ENCODE measurements at regions not wholly inside any gene's neighbourhood (a gene's known extent, or its start where the extent isn't known, plus 50 kb on each side); places are given as distances from the start of the nearest gene placed in this dataset.

DNA sequence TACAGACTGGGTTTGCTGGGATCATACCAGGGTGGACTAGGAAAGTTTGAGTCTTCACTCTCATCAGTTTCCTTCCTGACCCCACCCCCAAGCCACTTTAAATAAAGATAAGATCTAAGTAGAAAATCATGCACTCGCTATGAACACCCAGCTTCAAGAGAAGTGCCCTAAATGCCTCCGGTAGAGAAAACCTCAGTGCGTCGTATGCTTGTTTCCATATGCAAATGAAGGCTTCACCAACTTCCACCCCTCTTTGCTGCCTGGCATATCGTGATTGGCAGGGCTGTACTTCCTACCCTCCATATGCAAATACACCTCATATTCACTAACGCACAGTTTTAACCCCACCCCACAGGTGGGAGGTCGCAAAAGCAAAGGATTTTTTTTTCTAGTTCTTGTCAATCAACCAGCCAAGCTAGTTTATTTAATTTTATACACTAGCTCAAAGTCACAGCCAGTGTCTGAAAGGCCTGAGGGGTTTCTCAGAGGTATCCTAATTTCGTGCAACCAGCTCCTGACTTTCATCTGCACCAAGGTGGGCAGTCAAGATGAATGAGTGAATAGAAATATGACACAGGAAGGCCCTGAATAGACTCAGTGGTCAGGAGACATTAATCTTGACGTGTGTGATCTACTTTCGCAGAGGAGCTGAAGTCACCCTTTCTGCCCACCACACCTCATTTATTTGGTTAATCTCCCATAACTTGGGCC lies 121.1 kb upstream of the TSHZ3 start:
- TF ChIP-seq POLR2AphosphoS5 (IDR thresholded peaks at IDR 0.05; ENCODE audit: low read depth, low read length), result no peak
- no peak for TF ChIP-seq TAF1 (IDR thresholded peaks at IDR 0.05; ENCODE audit: low read depth, low read length)
- TF ChIP-seq POLR2A (IDR thresholded peaks at IDR 0.05; ENCODE audit: low read depth, low read length), result no peak
- TF ChIP-seq SPI1 (IDR thresholded peaks at IDR 0.05; ENCODE audit: low read depth, low read length), result no peak
- TF ChIP-seq POU2F2 (IDR thresholded peaks at IDR 0.05; ENCODE audit: low read depth, low read length), result no peak
